Testis (tissue), 2 donors: ENCODE measurements at regions not wholly inside any gene's neighbourhood (a gene's known extent, or its start where the extent isn't known, plus 50 kb on each side); places are given as distances from the start of the nearest gene placed in this dataset.

Experiments used
- DNase-seq: peaks from one replicate; pipeline ENCODE4 v3.0.0-alpha.2; 2019
- H3K27ac ChIP-seq, 2 donors: fragments of 200-600 bp; sonication (generic); one replicate each; pipeline ENCODE4 v1.5.1; 2019
- H3K27me3 ChIP-seq: fragments of 200-600 bp; sonication (generic); one replicate; pipeline ENCODE4 v1.5.1; 2019
- H3K36me3 ChIP-seq: fragments of 200-600 bp; sonication (generic); one replicate; pipeline ENCODE4 v1.5.1; 2017; ENCODE audit warnings: low read depth; ENCODE audit errors: missing control alignments
- H3K4me1 ChIP-seq: fragments of 200-600 bp; sonication (generic); one replicate; pipeline ENCODE4 v1.5.1; 2019
- H3K4me3 ChIP-seq, 2 donors: fragments of 200-600 bp; sonication (generic); one replicate each; pipeline ENCODE4 v1.5.1; 2017 to 2019
- H3K9me3 ChIP-seq: fragments of 200-600 bp; sonication (generic); one replicate; pipeline ENCODE4 v1.5.1; 2017
- CTCF ChIP-seq, 3 experiments: fragments of 450-650 bp in 2 of 3; fragments of 200-600 bp in 1 of 3; sonication (generic) in 1 of 3; IDR thresholded peaks; one replicate each; pipeline ENCODE4 v1.5.1; 2016 to 2019; ENCODE audit warnings: antibody characterized with exemption in 3 of 3, mild to moderate bottlenecking in 2 of 3, moderate library complexity in 1 of 3
- POLR2A ChIP-seq: fragments of 450-650 bp; IDR thresholded peaks from one replicate; pipeline ENCODE4 v1.6.1; 2017; ENCODE audit warnings: antibody characterized with exemption, mild to moderate bottlenecking, moderate library complexity
- WGBS, 2 donors: methylation state at CpG; one replicate each; pipeline ENCODE4 v1.1.5; 2018; 5-methylcytosine and 5-hydroxymethylcytosine counted together
- intact Hi-C: fragments of 100-400 bp; cut with DNase I; formaldehyde crosslinking; loops from one replicate; pipeline ENCODE4 v1.15.1; 2023; ENCODE audit warnings: low total_unique reads

GRCh38 chr1:58333511-58333910 is 213.0 kb downstream of the OMA1 start:
- 86 to 93% methylated on average over 1 of the region's 1 CpG for WGBS, 2 donors
- DNase-seq: no peak
- intact Hi-C loops: no loop called here
- H3K27me3 ChIP-seq: no peaks in the 10 kb centered on the region
- no peaks in the 10 kb centered on the region for H3K36me3 ChIP-seq
- TF ChIP-seq POLR2A (no peak), CTCF (IDR thresholded peaks at IDR 0.05) (no peak)
- no peak overlapping the region for H3K27ac ChIP-seq
- no peaks in the 10 kb centered on the region for H3K9me3 ChIP-seq
- no peak overlapping the region for H3K4me3 ChIP-seq
- no peaks in the 10 kb centered on the region for H3K4me1 ChIP-seq

DNA sequence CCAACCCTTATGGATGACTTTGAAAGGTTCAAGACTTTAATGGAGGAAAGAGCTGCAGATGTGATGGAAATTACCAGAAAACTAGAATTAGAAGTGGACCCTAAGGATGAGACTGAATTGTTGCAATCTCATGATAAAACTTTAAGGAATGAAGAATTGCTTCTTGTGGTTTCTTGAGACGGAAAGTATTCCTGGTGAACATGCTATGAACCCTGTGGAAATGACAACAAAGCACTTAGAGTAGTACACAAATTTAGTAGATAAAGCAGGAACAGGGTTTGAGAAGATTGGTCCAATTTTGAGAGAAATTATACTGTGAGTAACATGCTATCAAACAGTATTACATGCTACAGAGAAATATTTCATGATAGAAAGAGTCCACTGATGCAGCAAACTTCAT is 215.4 kb downstream of the OMA1 start:
- intact Hi-C loops: no loop called here
- Histone ChIP-seq H3K36me3 (no peaks in the 10 kb centered on the region), H3K27me3 (no peaks in the 10 kb centered on the region), H3K4me1 (no peaks in the 10 kb centered on the region), H3K9me3 (no peaks in the 10 kb centered on the region), H3K4me3 (no peak overlapping the region), H3K27ac (no peak overlapping the region)
- WGBS, 2 donors: 92 to 93% methylated on average over 1 of the region's 1 CpG
- no peak for DNase-seq
- TF ChIP-seq CTCF (IDR thresholded peaks at IDR 0.05): no peak
- TF ChIP-seq POLR2A: no peak

DNA sequence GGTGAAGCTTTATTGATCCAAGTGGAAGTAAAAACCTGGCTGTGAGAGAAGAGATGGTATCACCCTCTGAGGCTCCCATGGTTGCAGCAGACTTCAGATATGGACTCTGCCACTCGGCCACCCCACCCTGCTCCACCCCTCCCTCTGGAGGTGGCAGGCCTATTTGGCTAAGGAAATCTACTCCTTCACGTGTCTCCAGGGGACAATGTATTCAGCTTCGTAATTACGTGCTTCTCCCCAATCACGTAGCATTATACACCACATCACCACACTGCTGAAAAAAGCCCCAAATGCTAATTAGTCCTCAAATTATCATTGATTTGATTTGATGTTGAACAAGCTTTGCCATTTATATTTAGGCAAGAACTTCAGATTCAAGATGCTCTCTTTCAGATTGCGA is 220.7 kb downstream of the OMA1 start:
- Histone ChIP-seq H3K27me3 (no peaks in the 10 kb centered on the region), H3K4me1 (no peaks in the 10 kb centered on the region), H3K4me3 (no peak overlapping the region), H3K27ac (no peak overlapping the region), H3K9me3 (no peaks in the 10 kb centered on the region), H3K36me3 (no peaks in the 10 kb centered on the region)
- 79 to 84% methylated on average over 6 of the region's 6 CpGs for WGBS, 2 donors
- TF ChIP-seq CTCF (IDR thresholded peaks at IDR 0.05) (no peak), POLR2A (no peak)
- intact Hi-C loops: no loop called here
- no peak for DNase-seq

DNA sequence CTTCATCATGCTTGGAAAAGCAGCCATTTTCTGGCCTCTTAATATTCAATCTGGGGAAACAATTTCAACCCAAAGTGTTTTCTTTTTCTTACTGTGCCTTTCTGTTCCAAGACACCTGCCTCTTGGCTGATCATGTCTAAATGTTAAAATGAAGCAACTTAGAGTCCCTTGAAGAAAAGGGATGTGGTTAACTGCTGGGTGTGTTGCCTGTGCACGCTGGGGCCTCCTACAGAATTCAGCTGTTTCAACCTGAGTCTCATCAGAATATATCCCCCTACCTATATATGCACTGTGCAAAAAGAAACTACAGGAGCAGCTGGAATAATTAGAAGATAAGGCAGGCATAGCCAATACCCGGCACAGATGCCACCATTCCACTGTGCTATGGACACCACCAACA is 222.0 kb downstream of the OMA1 start:
- DNase-seq: no peak

More for the DNA sequence above, 222.0 kb downstream of the OMA1 start:
- Histone ChIP-seq H3K27ac (no peak overlapping the region), H3K27me3 (no peaks in the 10 kb centered on the region), H3K4me1 (no peaks in the 10 kb centered on the region), H3K9me3 (no peaks in the 10 kb centered on the region), H3K4me3 (no peak overlapping the region), H3K36me3 (no peaks in the 10 kb centered on the region)
- 75 to 83% methylated on average over 2 of the region's 2 CpGs for WGBS, 2 donors
- TF ChIP-seq POLR2A (no peak), CTCF (IDR thresholded peaks at IDR 0.05) (no peak)
- intact Hi-C loops: no loop called here
